ENCODE measurements at regions not wholly inside any gene's neighbourhood (a gene's known extent, or its start where the extent isn't known, plus 50 kb on each side); places are given as distances from the start of the nearest gene placed in this dataset.
A peak's percentile ranks its signal among the peaks of the same experiment; 100 is the strongest.

DNA sequence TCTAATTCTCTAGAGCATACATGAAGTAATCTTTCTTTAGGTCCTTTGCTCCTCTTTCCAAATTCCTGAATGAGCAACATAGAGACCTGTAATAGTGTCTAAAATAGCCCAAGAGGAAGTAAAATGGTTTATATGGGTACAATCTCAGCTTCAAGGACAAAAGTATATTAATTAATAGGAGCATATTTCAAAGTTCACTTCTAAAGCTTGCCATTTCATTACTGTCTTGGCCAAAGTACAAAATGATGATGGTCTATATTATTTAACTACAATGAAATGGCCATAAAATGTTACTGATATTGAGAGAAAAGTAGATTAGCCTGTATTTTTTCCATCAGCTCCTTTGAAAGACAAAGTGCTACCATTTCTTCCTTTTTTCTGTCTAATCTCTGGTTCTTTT is 410.4 kb upstream of the NOVA1 start:
- DNase-seq = no peak

DNA sequence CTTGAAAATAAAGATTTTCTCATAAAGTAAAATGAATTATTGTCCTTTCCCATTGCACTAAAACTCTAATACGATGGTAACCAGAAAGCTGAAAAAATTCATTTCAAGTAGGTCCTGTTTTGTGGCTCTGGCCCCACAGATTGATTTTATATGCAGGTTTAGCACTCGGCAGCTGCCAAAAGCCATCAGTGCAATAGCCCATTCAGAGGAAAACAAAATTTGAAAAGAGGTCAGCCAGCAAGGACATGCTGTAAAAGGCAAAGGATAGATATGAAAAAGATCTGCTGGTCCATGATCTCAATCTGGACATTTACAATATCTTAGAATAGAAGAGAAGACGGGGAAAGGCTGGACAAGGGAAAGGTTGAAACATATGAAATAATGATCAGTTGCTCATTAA is 414.8 kb upstream of the NOVA1 start:
- DNase-seq = no peak

- DNase-seq = no peak
Measured at GRCh38 chr14:27013678-27014077, 415.8 kb upstream of the NOVA1 start.

DNA sequence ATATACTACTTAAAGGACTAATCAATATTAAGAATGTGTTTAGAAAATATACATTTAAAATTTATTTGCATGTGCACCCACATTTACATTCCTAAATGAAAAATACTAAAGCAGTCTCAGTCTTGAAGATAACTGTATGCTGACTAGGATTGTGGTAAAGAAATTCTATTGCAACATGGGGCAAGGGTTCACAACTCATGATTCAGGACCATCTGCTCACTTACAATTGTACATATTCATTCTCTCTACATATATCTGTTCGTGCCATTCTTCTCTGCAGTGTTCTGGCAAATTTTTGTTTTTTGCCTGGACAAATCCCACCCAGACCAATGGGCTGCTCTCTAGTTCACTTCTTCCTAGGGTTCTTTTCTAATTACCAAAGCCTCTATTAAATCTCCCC is 417.2 kb upstream of the NOVA1 start:
- no peak for DNase-seq

DNA sequence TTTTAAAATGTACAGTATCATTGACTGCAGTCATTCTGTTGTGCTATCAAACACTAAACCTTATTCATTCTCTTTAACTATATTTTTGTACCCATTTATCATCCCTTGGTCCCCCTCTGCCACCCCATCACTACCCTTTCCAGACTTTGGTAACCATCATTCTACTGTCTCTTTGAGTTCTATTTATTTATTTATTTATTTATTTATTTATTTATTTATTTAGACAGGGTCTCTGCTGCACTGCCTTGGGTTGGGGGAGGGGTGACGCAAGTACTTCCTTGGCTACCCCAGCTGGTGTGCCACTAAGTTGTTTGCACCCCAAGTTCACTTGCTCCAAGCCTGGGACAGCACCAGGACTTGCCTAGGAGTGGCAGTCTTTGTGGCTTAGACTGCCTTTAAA is 427.8 kb upstream of the NOVA1 start:
- no peak for DNase-seq

GRCh38 chr14:27026097-27026496 is 428.3 kb upstream of the NOVA1 start:
- no peak for DNase-seq

- DNase-seq = no peak
Measured at GRCh38 chr14:27040552-27040951, 442.7 kb upstream of the NOVA1 start.

GRCh38 chr14:27049701-27050100 is 451.9 kb upstream of the NOVA1 start:
- no peak for DNase-seq

- peak; percentile 43 for DNase-seq
Measured at GRCh38 chr14:27050208-27050607, 452.4 kb upstream of the NOVA1 start.

GRCh38 chr14:27056586-27056985 is 458.8 kb upstream of the NOVA1 start:
- peak; percentile 97 for DNase-seq

GRCh38 chr14:27061299-27061698 is 463.5 kb upstream of the NOVA1 start:
- no peak for DNase-seq

- no peak for DNase-seq
Measured at GRCh38 chr14:27063959-27064358, 466.1 kb upstream of the NOVA1 start.

GRCh38 chr14:27065886-27066285 is 468.1 kb upstream of the NOVA1 start:
- DNase-seq = no peak

DNA sequence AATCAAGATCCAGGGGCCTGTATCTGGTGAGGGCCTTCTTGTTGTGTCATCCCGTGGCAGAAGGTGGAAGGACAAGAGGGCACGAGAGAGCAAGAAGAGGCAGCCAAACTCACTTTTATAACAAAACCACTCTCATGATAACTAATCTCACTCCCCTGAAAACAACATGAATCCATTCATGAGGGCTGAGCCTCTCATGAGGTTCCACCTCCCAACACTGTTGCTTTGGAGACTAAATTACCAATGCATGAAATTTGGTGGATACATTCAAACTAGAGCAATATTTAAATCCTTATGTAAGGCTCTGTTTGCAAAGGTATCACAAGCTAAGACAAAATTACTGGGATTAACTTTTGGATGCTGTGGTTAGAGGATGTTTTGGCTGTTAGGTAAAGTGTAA is 470.1 kb upstream of the NOVA1 start:
- no peak for DNase-seq

DNA sequence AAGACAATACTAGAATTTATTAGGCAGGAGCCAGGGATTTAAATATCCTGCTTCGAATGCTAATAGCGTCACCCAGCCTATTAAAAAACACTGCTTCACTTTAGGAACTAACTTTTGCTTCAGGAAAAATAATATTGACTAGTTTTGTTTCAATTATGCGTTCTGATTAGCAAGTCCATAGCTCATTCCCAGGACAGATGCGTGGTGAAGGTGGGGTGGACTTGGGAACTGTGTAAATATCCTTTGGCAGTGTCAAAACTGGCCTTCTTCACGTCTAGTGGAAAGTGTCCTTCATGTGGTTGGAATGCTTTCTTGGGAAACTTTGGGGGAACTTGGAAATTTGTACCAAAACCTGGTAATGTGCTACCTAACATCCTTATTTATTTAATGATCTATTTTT is 474.8 kb upstream of the NOVA1 start:
- DNase-seq = no peak

DNA sequence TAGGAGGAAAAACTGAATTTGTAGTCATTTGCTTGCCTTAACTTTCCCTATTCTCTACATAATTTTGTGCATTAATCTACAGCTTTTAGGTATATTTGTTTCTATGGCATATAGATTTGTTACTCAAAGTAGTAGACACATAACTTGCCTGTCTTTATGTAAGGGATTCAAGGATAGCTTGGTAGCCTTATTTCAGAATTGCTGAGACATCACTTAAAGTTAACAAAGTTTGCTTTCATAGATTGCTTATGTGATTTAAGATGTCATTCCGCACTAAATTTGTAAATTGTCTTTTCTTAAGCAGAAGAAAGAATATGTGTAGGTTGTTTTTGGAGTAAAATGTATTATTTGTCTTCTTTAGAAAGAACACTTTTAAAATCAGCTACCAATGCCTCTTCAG is 477.7 kb upstream of the NOVA1 start:
- DNase-seq = no peak

- no peak for DNase-seq
Measured at GRCh38 chr14:27077214-27077613, 479.4 kb upstream of the NOVA1 start.

DNA sequence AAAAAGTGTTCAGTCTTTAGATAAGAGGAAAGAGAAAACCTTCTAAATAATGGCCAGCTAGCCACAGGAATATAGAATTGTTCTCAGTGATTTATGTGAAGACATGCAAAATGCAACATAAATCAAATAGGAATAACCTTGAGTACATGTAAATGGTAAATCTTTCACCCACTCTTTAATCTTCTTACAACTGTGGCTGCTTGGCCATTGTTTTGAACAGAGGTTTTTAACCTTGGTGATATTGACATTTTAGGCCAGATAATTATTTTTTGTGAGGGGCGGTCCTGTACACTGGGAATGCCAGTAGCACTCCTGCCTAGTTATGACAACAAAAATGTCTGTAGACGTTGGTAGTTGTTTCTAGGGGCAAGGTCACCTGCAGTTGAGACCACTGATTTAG is 479.9 kb upstream of the NOVA1 start:
- DNase-seq = no peak

- DNase-seq = no peak
Measured at GRCh38 chr14:27078191-27078590, 480.4 kb upstream of the NOVA1 start.

- DNase-seq = no peak
Measured at GRCh38 chr14:27079716-27080115, 481.9 kb upstream of the NOVA1 start.

DNA sequence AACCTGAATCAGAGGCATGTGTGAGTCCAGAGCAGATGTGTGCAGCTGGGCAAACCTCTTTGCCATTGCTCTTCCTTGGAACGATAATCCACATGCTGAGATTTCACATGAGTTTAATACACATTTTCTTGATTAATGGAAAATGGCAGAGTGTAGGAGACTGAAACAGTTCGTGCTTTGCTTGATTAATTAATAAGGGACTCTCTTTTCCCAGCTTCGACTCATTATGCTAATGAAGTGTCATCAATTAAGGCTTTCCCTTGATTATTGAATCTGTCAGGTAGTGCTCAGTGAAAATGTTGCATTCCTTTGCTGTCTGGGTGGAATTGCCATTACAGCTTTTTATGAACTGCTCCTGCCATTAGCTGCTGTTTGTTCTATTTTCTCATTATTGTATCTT is 487.7 kb upstream of the NOVA1 start:
- no peak for DNase-seq

DNA sequence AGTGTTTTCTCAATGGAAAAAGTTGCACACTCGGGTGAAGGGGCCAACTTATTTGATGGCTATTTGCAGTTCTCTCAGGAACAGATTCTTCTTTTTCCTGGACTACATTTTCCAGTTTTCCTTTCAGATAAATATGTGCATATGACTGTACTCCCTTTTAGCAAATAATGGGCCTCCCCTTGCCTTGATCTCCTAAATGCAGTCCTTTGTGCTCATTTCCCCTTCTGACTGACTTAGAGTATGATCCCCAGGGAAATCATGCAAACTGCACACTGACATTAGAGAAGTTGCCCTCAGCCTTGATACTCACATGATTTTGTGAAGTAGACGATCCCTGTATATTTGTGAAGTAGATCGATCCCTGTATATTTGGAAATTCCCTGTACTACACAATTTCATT is 492.9 kb upstream of the NOVA1 start:
- DNase-seq = no peak

DNA sequence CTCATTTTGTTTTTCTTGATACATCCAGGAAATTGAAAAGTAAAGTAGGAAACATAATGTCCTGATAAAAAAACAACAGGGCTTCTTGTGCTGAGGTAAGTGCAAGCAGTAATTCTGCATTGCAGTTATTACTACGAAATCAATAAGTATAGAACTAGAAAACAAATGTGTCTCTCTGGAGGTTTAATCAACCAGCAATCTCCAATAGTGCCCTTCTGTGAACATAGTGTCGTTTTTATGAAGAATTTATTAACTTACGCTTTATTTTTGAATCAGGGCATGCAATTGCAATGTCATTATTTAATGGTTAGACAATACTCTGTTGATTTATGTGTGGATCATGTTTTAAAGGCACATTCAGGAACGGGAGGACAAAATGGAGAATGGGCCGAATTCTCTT is 494.1 kb upstream of the NOVA1 start:
- no peak for DNase-seq

DNA sequence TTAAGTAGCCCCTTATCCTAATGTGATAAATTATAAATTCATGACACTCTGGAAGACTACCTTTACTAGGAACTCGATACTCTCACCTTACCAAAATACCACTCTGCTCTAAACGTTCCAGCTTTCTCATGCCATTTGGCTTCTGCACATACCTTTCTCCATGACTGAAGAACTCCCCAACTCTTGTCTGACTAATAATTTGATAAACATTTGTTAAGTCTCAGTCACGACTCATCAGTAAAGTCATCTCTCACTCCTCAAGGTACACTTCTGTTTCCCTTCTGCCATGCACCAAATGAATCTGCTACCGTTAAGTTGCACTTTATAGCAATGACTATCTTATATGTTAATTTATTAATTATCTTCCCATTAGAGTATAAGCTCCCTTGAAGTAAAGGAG is 498.3 kb upstream of the NOVA1 start:
- DNase-seq = no peak

DNA sequence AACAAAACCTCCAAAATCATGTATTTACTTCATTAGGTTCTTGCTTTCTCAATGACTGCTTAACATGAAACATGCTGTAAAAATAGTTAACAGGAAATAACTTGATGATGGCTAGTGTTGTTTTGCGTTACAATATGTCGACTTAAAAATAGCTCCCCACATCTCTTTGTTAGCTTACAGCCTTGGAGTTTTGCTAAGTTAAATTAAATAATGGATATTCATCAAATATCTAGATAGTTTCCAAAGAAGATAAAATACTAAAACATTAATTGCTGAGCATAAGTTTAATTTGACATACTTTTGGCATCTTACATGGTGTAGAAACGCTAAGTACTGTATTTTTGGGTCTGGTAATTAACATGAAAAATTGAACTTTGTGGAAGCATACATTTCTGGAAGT is 500.6 kb upstream of the NOVA1 start:
- DNase-seq = no peak

GRCh38 chr14:27114180-27114579 is 516.3 kb upstream of the NOVA1 start:
- no peak for DNase-seq
